Raji (cell line): ENCODE measurements at regions not wholly inside any gene's neighbourhood (a gene's known extent, or its start where the extent isn't known, plus 50 kb on each side); places are given as distances from the start of the nearest gene placed in this dataset.

ENCODE experiments used
- POLR2A ChIP-seq: IDR thresholded peaks from 2 replicates; pipeline ENCODE4 v1.6.1; 2011; ENCODE audit warnings: low read depth, low read length, control low read depth; ENCODE audit not compliant: insufficient read depth

DNA sequence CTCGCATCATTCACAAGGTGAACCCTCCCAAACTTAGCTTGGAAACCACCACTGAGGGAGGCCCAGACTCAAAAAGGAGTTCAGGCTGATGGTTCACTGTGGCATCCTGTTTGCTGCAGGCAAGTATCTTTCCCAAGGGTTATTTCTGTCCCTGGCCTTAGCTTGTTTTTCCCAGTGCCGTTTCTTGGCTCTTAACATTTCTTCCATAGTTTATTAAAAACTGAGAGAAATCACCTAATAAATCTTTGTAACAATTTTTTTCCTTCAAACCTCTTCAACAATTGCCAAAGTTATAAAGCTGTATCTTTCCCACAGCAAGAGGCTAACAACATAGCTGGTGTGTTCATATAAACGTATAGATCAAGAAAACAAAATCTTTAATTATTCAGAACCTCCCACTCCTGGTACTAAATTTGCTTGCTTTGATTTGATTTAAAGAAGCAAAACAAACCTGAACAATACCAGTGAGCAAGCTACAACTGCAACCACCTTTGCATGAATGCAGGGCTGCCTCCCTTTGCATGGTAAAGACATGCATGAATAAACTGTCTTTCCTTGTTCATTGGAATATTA lies 234.9 kb upstream of the STT3B start:
- TF ChIP-seq POLR2A: no peak

DNA sequence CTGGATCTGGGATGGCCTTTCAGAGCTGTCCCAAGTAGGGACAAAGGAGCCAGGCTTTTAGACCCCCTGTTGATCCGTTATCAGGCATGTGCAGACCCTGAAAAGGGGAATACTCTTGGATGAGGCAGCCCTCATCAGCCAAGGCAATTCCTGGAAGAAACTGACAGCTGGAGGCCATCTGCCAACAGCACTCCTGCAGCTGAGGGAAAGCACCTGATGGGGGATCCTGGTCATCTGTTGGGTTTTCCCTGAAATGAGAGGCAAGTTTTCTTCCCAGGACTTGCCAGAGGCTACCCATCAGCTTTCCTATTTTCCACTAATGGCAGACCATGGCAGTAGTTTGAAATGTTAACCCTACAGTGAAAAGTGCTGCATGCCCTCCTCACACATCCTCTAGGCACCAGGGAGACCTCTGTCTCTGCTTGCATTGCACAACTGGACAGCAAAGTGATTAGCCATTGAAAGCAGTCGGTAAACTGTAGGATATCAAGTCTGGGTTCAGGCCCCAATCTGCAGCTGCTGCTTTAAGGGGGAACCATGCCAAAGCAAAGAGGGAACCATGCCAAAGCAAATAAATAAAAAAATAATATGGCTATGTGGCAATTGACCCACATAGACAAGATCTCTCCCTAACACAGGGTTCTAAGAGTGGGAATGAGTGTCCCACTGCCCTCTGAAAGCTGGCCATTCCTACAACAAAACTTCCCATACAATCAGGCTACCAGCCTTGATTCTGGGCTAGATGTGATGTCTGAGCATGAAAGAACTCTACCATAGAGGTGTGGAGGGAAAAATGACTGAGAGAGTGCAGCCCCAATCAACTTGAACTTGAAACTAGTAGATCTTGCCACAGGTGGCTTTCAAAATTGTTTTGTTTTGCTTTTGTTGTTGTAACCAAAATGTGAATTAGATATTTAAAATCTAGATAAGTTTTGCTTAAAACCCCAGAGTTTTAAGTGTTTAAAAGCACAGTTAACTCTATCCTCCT lies 232.0 kb upstream of the STT3B start:
- TF ChIP-seq POLR2A: no peak

DNA sequence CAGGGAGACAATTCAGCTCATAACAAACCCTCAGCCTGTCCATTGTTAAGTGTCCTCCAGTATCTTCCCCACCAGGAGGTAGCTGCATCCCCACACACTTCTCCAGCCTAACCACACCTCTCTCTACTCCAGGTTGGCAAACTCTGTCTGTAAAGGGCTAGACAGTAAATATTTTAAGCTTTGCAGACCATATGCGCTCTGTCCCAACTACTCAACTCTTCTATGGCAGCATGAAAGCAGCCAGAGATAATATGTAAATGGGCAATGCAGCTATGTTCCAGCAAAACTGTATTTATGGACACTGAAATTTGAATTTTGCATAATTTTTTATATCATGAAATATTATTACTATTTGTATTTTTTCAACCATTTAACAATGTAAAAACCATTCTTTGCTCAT lies 230.4 kb upstream of the STT3B start:
- TF ChIP-seq POLR2A: no peak

DNA sequence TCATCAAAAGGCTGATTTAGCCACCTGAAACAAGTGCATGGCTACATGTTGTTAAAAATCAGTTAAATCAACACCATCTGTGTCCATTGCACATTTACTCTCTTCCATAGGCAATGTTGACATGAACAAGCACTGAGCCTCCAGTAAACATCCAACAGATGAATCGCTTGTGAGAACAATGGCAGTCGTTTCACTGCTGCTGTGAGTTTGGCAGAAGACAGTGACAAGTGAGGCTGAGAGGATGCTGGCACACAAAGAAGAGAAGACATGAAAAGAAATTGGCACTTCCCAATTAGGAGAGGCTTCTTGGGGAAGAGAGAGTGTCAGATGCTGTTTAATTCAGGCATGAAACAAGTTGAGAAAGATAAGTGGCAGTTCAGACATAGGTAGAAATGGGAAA lies 227.4 kb upstream of the STT3B start:
- TF ChIP-seq POLR2A: no peak

DNA sequence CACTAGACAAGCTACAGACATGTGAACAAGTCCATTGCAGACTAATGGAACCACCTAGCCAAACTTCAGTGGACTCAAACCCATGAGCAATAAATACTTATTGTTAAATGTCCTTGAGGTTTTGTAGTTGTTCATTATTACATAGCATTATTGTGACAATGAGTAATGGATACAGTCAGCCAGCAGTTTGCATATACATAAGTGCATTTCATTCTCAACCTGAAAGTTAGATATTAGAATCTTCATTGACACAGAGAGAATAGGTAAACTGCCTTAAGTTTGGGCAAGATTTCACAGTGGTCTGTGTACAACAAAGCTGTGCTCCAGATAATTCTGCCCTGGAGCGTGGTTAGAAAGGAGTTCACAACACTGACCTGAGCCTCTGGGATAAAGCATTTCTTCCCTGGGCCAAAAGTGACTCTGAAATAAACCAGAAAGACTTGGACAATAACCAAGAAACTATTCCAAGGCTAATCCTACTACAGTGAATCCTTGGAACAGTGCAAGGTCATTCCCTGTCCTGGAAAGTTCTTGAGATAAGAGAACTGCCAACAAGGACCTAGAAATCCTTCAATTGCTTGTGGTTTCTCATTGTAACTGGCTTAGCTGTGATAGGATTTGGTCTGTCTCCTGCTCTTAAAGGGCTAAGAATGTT lies 225.5 kb upstream of the STT3B start:
- TF ChIP-seq POLR2A: no peak

DNA sequence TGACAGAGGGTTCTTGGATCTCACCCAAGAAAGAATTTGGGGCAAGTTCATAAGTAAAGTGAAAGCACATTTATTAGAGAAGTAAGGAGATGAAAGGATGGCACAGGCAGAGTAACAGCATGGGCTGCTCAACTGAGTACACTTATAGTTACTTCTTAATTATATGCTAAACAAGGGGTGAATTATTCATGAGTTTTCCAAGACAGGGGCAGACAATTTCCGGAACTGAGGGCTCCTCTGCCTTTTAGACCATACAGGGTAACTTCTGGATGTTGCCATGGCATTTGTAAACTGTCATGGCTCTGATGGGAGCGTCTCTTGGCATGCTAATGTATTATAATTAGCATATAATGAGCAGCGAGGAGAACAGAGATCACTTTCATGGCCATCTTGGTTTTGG lies 221.2 kb upstream of the STT3B start:
- TF ChIP-seq POLR2A: no peak

DNA sequence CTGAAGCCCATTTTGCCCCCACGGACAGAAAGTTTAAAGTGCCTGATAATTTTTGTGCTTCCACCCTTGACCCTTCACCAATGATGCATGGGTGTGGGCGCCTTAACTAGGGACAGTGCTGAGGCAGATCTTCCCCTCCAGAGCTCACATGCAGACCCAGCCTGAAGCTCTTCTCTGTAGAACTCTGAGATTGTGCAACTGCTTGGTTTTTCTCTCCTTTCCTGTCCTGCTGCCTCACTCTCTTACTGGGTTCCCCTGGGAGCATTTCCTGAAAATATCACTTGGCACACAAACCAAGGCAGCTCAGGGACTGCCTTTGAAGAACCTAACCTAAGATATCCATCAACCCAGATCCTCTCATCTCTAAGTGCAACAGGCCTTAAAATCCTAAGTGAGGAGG lies 220.3 kb upstream of the STT3B start:
- TF ChIP-seq POLR2A: no peak

DNA sequence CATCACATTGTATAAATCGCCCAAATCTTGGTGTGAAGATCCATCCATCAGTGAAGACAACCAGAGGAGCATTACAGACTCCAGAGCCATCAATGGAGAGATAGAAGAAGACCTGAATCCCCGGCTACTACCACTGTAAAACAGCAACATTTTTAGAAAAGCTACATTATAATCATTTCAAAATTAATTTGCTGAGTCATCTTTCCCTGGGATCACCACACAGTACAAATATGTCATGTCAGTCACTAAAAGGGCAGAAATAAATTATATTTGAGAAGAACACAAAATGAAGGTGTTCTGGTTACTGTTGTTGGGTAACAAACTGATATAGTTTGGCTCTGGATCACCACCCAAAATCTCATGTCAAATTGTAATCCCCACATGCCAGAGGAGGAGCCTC lies 218.5 kb upstream of the STT3B start:
- no peak for TF ChIP-seq POLR2A

DNA sequence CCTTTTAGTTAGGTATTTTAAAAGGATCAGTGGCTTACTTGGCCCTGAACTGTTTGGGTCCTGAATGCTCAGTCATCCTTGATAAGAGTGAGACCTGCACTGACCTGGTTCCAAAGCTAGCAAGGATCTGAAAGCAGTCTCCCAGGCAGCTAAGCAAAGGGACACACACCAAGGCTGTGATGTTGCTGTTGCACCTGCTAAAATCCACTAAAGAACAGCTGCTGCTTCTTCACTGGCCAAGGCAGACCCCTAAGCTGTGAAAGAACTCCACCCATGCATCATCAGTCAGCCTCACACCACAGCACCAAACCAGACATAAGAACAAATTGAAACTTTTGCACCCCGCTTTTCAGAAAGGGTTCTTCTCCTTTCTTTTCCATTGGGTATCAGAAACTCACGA lies 213.4 kb upstream of the STT3B start:
- no peak for TF ChIP-seq POLR2A

DNA sequence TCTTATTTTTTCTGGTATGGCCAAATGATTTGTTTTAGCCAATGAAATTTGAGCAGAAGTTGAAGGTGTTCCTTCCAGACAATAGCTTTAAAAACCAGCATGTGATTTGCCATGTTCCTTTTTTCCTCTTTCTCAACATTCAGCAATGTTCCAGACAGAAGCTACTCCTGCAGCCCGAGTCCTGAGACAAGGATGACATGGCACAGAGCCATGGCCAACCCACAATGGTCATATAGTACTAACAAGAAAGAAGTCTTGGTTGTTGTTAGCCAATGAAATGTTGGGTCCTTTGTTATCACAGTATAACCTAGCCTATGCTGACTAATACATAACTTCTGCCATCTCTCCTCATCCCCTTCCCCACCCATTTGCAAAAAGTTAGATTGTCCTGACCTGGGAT lies 211.1 kb upstream of the STT3B start:
- no peak for TF ChIP-seq POLR2A

DNA sequence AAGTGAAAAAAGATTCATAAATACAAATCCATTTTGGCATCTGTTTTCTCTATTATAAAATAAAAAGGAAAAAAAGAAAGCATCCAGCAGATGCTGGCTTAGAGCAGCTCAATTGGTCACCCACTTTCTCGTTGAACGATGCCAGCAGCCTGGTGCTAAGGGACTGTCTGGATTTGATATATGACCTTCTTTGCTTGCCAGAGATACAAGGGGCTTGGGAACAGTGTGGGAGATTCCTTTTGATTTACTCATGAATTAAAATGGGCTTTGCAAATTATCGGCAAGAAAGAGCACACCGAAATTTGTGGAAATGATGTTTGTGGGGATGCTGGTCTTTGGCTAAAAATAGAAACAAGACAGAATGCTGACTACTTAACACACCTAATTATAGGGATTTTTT lies 210.3 kb upstream of the STT3B start:
- no peak for TF ChIP-seq POLR2A

DNA sequence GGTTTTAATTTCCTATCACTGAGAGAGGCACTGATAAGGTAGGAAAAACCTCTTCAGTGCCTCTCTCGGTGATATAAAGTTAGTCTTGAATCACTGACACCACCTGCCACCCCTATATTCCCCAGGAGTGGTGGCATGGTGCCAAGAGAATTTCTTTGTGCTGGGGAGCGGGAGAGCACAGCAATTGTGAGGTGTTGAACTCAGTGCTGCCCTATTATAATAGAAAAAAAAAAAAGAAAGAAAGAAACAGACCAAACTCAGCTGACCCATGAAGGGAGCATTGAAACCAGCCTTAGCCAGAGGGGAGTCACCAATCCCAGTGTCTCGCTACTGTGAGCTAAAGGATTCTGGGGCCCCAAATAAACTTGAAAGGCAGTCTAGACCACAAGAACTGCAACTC lies 201.4 kb upstream of the STT3B start:
- no peak for TF ChIP-seq POLR2A

DNA sequence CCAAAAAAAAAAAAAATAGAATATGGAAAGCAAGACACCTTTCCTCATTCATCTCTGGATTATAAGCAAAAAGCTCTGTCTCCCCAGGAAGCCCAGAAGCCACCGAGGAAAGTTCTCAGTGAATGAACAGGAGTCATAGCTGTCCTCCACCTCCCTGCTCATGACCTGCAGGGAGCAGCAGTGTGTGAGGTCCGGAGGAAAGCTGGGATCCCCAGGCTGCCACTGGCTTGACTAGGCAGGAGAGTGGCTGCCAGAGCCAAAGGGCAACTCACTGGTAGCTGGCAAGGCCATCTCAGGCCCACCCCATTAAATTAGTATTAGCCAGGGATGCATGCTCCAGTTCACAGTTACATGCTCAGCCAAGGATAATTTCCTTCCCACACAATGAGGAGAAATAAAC lies 191.6 kb upstream of the STT3B start:
- TF ChIP-seq POLR2A: no peak

DNA sequence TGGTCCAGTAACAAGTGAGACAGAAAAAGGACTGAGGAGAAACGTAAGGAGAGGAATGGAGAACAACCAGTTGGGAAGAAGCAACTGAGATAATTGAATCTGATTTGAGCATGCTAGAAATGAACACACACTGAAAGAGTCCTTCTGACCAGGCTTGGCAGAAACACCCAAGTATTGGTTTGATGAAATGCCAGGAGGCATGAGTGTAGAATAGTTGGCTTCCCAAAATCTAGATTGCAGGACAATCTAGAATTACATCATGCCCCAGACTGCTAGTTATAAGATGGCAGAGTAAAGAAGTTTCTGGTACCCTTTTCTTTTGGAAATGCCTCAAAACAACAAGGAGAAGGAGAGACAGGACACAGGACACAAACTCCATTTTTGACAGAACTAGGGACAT lies 189.7 kb upstream of the STT3B start:
- TF ChIP-seq POLR2A: no peak

DNA sequence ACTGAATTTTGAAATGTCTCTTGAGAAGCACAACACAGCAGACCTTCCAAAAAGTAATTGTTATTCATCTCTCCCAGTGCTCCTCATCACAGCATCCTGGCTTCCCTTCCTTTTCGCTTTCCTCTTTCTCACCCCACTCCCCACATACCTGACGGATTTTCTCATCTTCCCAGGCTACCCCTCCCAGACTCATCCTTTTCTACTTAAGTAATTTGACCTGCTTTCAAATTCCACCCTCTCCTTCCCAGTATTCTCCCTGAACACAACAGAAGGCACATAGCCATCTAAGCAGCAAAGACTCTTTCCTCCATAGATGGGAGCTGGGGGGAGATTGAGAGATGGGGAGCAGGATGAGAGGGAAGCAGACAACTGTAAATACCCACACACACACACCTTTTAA lies 187.1 kb upstream of the STT3B start:
- no peak for TF ChIP-seq POLR2A

DNA sequence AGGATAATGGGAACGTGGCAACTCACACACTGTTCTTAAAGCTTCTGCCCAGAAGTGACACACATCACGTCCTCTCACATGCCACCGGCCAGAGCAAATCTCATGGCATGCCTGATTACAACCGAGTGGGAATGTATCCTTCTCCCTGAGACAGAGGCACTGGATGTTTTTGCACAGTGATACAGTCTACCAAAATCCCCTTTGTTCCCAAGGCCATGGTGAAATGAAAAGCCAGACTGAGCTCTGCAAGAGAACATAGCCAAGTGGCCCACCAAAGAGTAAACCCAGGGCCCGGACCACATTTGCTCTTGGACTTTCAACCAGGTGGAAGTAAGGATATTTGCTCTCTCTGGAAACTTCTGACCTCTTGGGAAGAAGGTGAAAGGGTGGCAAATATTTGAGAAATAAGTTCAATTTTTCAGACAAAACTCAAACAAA lies 186.2 kb upstream of the STT3B start:
- TF ChIP-seq POLR2A: no peak
